Liver (tissue), 8 donors: ENCODE measurements at regions not wholly inside any gene's neighbourhood (a gene's known extent, or its start where the extent isn't known, plus 50 kb on each side); places are given as distances from the start of the nearest gene placed in this dataset.

Experiments used
- DNase-seq: peaks from one replicate; pipeline ENCODE4 v3.0.0-alpha.2; 2017; ENCODE audit warnings: low spot score
- H3K27ac ChIP-seq, 2 donors: one replicate each; pipeline ENCODE4 v1.7.0; 2013; ENCODE audit warnings: inconsistent platforms in 2 of 2, low read length in 2 of 2, control low read depth in 1 of 2, low read depth in 1 of 2, mild to moderate bottlenecking in 1 of 2
- H3K27me3 ChIP-seq, 4 donors: one replicate each; pipeline versions ENCODE4 v1.6.1 to v1.7.0; 2013; ENCODE audit warnings: low read length in 3 of 4, inconsistent platforms in 1 of 4, mild to moderate bottlenecking in 1 of 4, moderate library complexity in 1 of 4; ENCODE audit not compliant: control insufficient read depth in 4 of 4, insufficient read depth in 4 of 4
- H3K36me3 ChIP-seq, 4 donors: one replicate each; pipeline versions ENCODE4 v1.6.1 to v1.7.0; 2013; ENCODE audit warnings: low read length in 3 of 4, mild to moderate bottlenecking in 3 of 4, low read depth in 1 of 4, moderate library complexity in 1 of 4; ENCODE audit not compliant: control insufficient read depth in 4 of 4, insufficient read depth in 3 of 4
- H3K4me1 ChIP-seq, 4 donors: one replicate each; pipeline versions ENCODE4 v1.6.1 to v1.7.0; 2013; ENCODE audit warnings: low read length in 3 of 4, mild to moderate bottlenecking in 3 of 4, moderate library complexity in 1 of 4; ENCODE audit not compliant: control insufficient read depth in 4 of 4, insufficient read depth in 4 of 4
- H3K4me3 ChIP-seq, 3 donors: one replicate each; pipeline versions ENCODE4 v1.6.1 to v1.7.0; 2013; ENCODE audit warnings: low read length in 3 of 3, control low read depth in 1 of 3, low read depth in 1 of 3, mild to moderate bottlenecking in 1 of 3
- H3K9ac ChIP-seq, 2 donors: one replicate each; pipeline ENCODE4 v1.7.0; 2013; ENCODE audit warnings: low read length in 2 of 2, mild to moderate bottlenecking in 2 of 2, moderate library complexity in 2 of 2, control low read depth in 1 of 2, low read depth in 1 of 2
- H3K9me3 ChIP-seq, 4 donors: one replicate each; pipeline versions ENCODE4 v1.6.1 to v1.7.0; 2013; ENCODE audit warnings: low read length in 3 of 4; ENCODE audit not compliant: control insufficient read depth in 4 of 4
- ATF3 ChIP-seq: IDR thresholded peaks from 2 replicates; pipeline ENCODE4 v1.6.1; 2016; ENCODE audit warnings: antibody characterized with exemption
- CTCF ChIP-seq: fragments of 150-350 bp; IDR thresholded peaks from 2 replicates; pipeline ENCODE4 v1.5.1; 2017; ENCODE audit warnings: improper control_type of control experiment, low read depth, low read length; ENCODE audit not compliant: missing input control
- EGR1 ChIP-seq, 2 donors: IDR thresholded peaks; 2 replicates each; pipeline ENCODE4 v1.6.1; 2016 to 2018; ENCODE audit warnings: antibody characterized with exemption in 2 of 2, low read depth in 2 of 2
- FOXA2 ChIP-seq: IDR thresholded peaks from 2 replicates; pipeline ENCODE4 v1.6.1; 2016; ENCODE audit warnings: antibody characterized with exemption
- GABPA ChIP-seq, 2 donors: IDR thresholded peaks in 1 of 2; conservative IDR thresholded peaks in 1 of 2; 2 replicates each; pipeline ENCODE4 v1.6.1; 2016; ENCODE audit warnings: antibody characterized with exemption in 2 of 2, mild to moderate bottlenecking in 1 of 2, moderate library complexity in 1 of 2
- HNF4A ChIP-seq, 2 donors: conservative IDR thresholded peaks; 2 replicates each; pipeline ENCODE4 v1.6.1; 2016; ENCODE audit warnings: antibody characterized with exemption in 2 of 2, mild to moderate bottlenecking in 2 of 2
- HNF4G ChIP-seq: IDR thresholded peaks from 2 replicates; pipeline ENCODE4 v1.6.1; 2016; ENCODE audit warnings: antibody characterized with exemption
- JUND ChIP-seq, 2 donors: IDR thresholded peaks; 2 replicates each; pipeline ENCODE4 v1.6.1; 2016; ENCODE audit warnings: antibody characterized with exemption in 2 of 2
- MAX ChIP-seq: IDR thresholded peaks from 2 replicates; pipeline ENCODE4 v1.6.1; 2016; ENCODE audit warnings: antibody characterized with exemption
- NR2F2 ChIP-seq: IDR thresholded peaks from 2 replicates; pipeline ENCODE4 v1.6.1; 2016; ENCODE audit warnings: antibody characterized with exemption
- RAD21 ChIP-seq, 2 donors: IDR thresholded peaks; 2 replicates each; pipeline ENCODE4 v1.6.1; 2016; ENCODE audit warnings: antibody characterized with exemption in 2 of 2, mild to moderate bottlenecking in 2 of 2
- REST ChIP-seq: IDR thresholded peaks from 2 replicates; pipeline ENCODE4 v1.6.1; 2016; ENCODE audit warnings: antibody characterized with exemption, mild to moderate bottlenecking
- TAF1 ChIP-seq: conservative IDR thresholded peaks from 2 replicates; pipeline ENCODE4 v1.6.1; 2016; ENCODE audit warnings: antibody characterized with exemption, mild to moderate bottlenecking
- ZBTB33 ChIP-seq: IDR thresholded peaks from 2 replicates; pipeline ENCODE4 v1.6.1; 2016; ENCODE audit warnings: antibody characterized with exemption
- WGBS: extraction: QIAGEN DNeasy Blood & Tissue Kit; methylation state at CpG from one replicate; pipeline ENCODE4 v1.1.7; 2013; 5-methylcytosine and 5-hydroxymethylcytosine counted together
- donor health status: healthy.
- donor health status: healthy.
- donor health status: healthy.
- donor health status: healthy.
- donor health status: healthy.

GRCh38 chr15:92520914-92521623, 127.4 kb downstream of the ST8SIA2 start:
- Histone ChIP-seq H3K9me3 (no peaks in the 10 kb centered on the region), H3K36me3 (no peaks in the 10 kb centered on the region), H3K4me1 (peaks cover 0 to 8% (median 0%) of the 10 kb centered on the region in 4 donors), H3K4me3 (no peak overlapping the region), H3K27ac (no peak overlapping the region), H3K9ac (no peak overlapping the region), H3K27me3 (no peaks in the 10 kb centered on the region)
- TF ChIP-seq EGR1 (IDR thresholded peaks at IDR 0.05; ENCODE audit: low read depth in 2 of 2): no peak
- TF ChIP-seq CTCF: no peak
- no peak for TF ChIP-seq REST
- no peak for TF ChIP-seq HNF4A (conservative IDR thresholded peaks at IDR 0.05)
- no peak for TF ChIP-seq HNF4G
- TF ChIP-seq TAF1: no peak
- no peak for TF ChIP-seq NR2F2
- 92% methylated on average over 2 of the region's 2 CpGs for WGBS
- DNase-seq: no peak

GRCh38 chr15:92519709-92520108, 126.0 kb downstream of the ST8SIA2 start:
- H3K4me1 ChIP-seq: peaks cover 0 to under 1% (median 0%) of the 10 kb centered on the region in 4 donors
- H3K9ac ChIP-seq: no peak overlapping the region
- H3K27me3 ChIP-seq: no peaks in the 10 kb centered on the region
- DNase-seq: no peak
- no peak overlapping the region for H3K27ac ChIP-seq
- TF ChIP-seq ATF3 (no peak), EGR1 (IDR thresholded peaks at IDR 0.05; ENCODE audit: low read depth in 2 of 2) (no peak), RAD21 (IDR thresholded peaks at IDR 0.05) (no peak), NR2F2 (no peak), ZBTB33 (no peak), GABPA (IDR thresholded peaks at IDR 0.05 in 1 of 2, conservative IDR thresholded peaks at IDR 0.05 in 1 of 2) (no peak), HNF4A (conservative IDR thresholded peaks at IDR 0.05) (no peak), REST (no peak), CTCF (no peak), MAX (no peak), JUND (IDR thresholded peaks at IDR 0.05) (no peak), FOXA2 (no peak), HNF4G (no peak)
- no peak overlapping the region for H3K4me3 ChIP-seq
- no peaks in the 10 kb centered on the region for H3K9me3 ChIP-seq
- H3K36me3 ChIP-seq: no peaks in the 10 kb centered on the region
- WGBS: 93% methylated on average over 3 of the region's 3 CpGs
